ENCODE measurements at regions not wholly inside any gene's neighbourhood (a gene's known extent, or its start where the extent isn't known, plus 50 kb on each side); places are given as distances from the start of the nearest gene placed in this dataset.

- WGBS, 2 donors = 82 to 87% methylated on average over 6 of the region's 6 CpGs
- TF ChIP-seq EP300 (IDR thresholded peaks at IDR 0.05) (no peak), CTCF (IDR thresholded peaks at IDR 0.05) (no peak), POLR2A (IDR thresholded peaks at IDR 0.05) (no peak), POLR2AphosphoS5 (IDR thresholded peaks at IDR 0.05) (no peak)
Measured at GRCh38 chr1:244236101-244236500, 185.0 kb downstream of the ZBTB18 start.

GRCh38 chr1:244236721-244237120 lies 185.6 kb downstream of the ZBTB18 start:
- Histone ChIP-seq H3K4me1 (peaks cover 0 to 3% (median 1%) of the 10 kb centered on the region in 4 donors), H3K4me3 (no peak overlapping the region), H3K36me3 (no peaks in the 10 kb centered on the region), H3K27ac (no peak overlapping the region), H3K9me3 (no peaks in the 10 kb centered on the region), H3K27me3 (peaks cover 0 to 4% (median 0%) of the 10 kb centered on the region in 3 donors)
- no peak for DNase-seq
- intact Hi-C loops (cut with DNase I) = no loop called here
- no peak for TF ChIP-seq EP300 (IDR thresholded peaks at IDR 0.05)
- TF ChIP-seq POLR2AphosphoS5 (IDR thresholded peaks at IDR 0.05) = no peak
- no peak for TF ChIP-seq POLR2A (IDR thresholded peaks at IDR 0.05)
- TF ChIP-seq CTCF (IDR thresholded peaks at IDR 0.05) = no peak
- 86 to 87% methylated on average over 7 of the region's 7 CpGs for WGBS, 2 donors

More at GRCh38 chr1:244236101-244236500, 185.0 kb downstream of the ZBTB18 start:
- no peak for DNase-seq
- Histone ChIP-seq H3K36me3 (no peaks in the 10 kb centered on the region), H3K4me3 (no peak overlapping the region), H3K4me1 (peaks cover 0 to 9% (median 5%) of the 10 kb centered on the region in 4 donors), H3K27me3 (peaks cover 0 to 5% (median 0%) of the 10 kb centered on the region in 3 donors), H3K9me3 (no peaks in the 10 kb centered on the region), H3K27ac (no peak overlapping the region)
- intact Hi-C loops (cut with DNase I) = no loop called here

- intact Hi-C loops (cut with DNase I) = no loop called here
- Histone ChIP-seq H3K27me3 (no peaks in the 10 kb centered on the region), H3K36me3 (no peaks in the 10 kb centered on the region), H3K4me1 (no peaks in the 10 kb centered on the region), H3K9me3 (no peaks in the 10 kb centered on the region), H3K27ac (no peak overlapping the region), H3K4me3 (no peak overlapping the region)
- 82 to 83% methylated on average over 8 of the region's 8 CpGs for WGBS, 2 donors
- DNase-seq = no peak
- TF ChIP-seq CTCF (IDR thresholded peaks at IDR 0.05) (no peak), POLR2AphosphoS5 (IDR thresholded peaks at IDR 0.05) (no peak), EP300 (IDR thresholded peaks at IDR 0.05) (no peak), POLR2A (IDR thresholded peaks at IDR 0.05) (no peak)
Measured at GRCh38 chr1:244237445-244237844, 186.4 kb downstream of the ZBTB18 start.

GRCh38 chr1:244239261-244239770 lies 188.2 kb downstream of the ZBTB18 start:
- TF ChIP-seq CTCF (IDR thresholded peaks at IDR 0.05) (no peak), POLR2AphosphoS5 (IDR thresholded peaks at IDR 0.05) (no peak), POLR2A (IDR thresholded peaks at IDR 0.05) (no peak), EP300 (IDR thresholded peaks at IDR 0.05) (no peak)
- Histone ChIP-seq H3K27ac (no peak overlapping the region), H3K27me3 (no peaks in the 10 kb centered on the region), H3K9me3 (no peaks in the 10 kb centered on the region), H3K4me1 (no peaks in the 10 kb centered on the region), H3K36me3 (no peaks in the 10 kb centered on the region), H3K4me3 (no peak overlapping the region)
- no peak for DNase-seq
- intact Hi-C loops (cut with DNase I) = no loop called here
- 94 to 95% methylated on average over 4 of the region's 4 CpGs for WGBS, 2 donors

GRCh38 chr1:244241438-244241837 lies 190.4 kb downstream of the ZBTB18 start:
- intact Hi-C loops (cut with DNase I) = no loop called here
- TF ChIP-seq CTCF (IDR thresholded peaks at IDR 0.05) = no peak
- no peaks in the 10 kb centered on the region for H3K27me3 ChIP-seq
- H3K9me3 ChIP-seq = no peaks in the 10 kb centered on the region
- H3K4me3 ChIP-seq = no peak overlapping the region
- H3K4me1 ChIP-seq = no peaks in the 10 kb centered on the region
- WGBS, 2 donors = 80 to 92% methylated on average over 4 of the region's 4 CpGs
- no peak for DNase-seq
- H3K36me3 ChIP-seq = no peaks in the 10 kb centered on the region
- no peak overlapping the region for H3K27ac ChIP-seq
